ENCODE measurements at regions not wholly inside any gene's neighbourhood (a gene's known extent, or its start where the extent isn't known, plus 50 kb on each side); places are given as distances from the start of the nearest gene placed in this dataset.

GRCh38 chr5:8749556-8749955, 796.3 kb downstream of the SEMA5A start:
- TF ChIP-seq CTCF (IDR thresholded peaks at IDR 0.05; ENCODE audit: poor library complexity, severe bottlenecking) = no peak
- no peak for TF ChIP-seq POLR2AphosphoS5 (IDR thresholded peaks at IDR 0.05)
- TF ChIP-seq RAD21 (conservative IDR thresholded peaks at IDR 0.05) = no peak
- no peak for TF ChIP-seq TAF1 (IDR thresholded peaks at IDR 0.05; ENCODE audit: low read depth)
- TF ChIP-seq EZH2 (IDR thresholded peaks at IDR 0.05; ENCODE audit: borderline replicate concordance, insufficient read depth, low read length, poor library complexity, severe bottlenecking) = no peak
- no peak for TF ChIP-seq SMC3 (conservative IDR thresholded peaks at IDR 0.05; ENCODE audit: poor library complexity)
- no peak for TF ChIP-seq MXI1 (conservative IDR thresholded peaks at IDR 0.05; ENCODE audit: poor library complexity, severe bottlenecking)

Data from neural cell (in vitro differentiated cells).